CMK (cell line): ENCODE measurements at regions not wholly inside any gene's neighbourhood (a gene's known extent, or its start where the extent isn't known, plus 50 kb on each side); places are given as distances from the start of the nearest gene placed in this dataset.
A peak's percentile ranks its signal among the peaks of the same experiment; 100 is the strongest.

Experiments
- DNase-seq: peaks from one replicate; pipeline ENCODE4 v3.0.0-alpha.2; 2010; ENCODE audit warnings: low read depth

DNA sequence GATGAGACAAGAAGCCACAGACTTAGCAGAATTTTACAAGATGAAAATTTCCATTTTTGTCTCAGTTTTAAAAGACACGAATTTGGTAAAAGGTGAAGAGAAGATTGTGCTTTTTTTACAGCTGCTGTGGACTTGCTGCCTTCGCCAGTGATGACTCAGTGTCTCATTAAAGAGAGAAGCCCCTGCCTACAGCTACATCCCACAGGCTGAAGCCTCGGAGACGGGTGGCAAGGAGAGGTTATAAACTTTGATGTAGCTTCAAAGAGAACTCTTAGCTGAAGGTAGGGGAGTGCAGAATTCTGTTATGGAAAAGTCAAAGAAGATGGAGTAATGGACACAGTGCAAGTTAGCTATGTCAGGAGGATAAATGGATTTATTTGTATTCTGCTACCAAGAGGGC is 683.4 kb upstream of the ARGLU1 start:
- DNase-seq, result no peak

DNA sequence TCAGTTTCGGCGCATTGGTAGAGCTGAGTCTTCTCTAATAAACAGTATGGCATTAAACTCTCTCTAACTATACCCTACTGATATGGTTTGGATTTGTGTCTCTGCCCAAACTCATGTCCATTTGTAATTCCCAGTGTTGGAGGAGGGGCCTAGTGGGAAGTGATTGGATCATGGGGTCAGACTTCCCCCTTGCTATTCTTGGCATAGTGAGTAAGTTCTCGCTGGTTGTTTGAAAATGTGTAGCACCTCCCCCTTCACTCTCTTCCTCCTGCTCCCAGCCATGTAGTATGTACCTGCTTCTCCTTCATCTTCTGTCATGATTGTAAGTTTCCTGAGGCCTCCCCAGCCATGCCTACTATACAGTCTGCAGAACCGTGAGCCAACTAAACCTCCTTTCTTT is 682.7 kb upstream of the ARGLU1 start:
- DNase-seq, result no peak

DNA sequence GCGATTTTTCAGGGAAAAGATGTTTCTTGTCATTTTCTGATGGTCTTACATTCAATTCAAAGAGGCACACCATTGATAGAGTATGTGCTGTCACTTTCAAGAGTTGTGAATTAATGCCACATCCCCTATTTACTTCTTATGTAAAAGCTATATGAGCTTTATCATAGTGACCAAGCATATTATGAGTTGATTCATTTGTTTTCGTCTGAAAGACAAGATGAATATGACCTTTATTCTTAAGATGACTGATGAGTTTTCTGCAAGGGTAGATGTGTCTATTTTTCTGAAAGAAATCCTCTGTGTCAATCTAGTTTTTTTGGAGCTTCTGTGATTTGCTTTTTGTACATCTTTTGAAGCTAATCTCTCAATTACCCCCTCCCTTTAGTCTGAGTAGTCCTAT is 676.3 kb upstream of the ARGLU1 start:
- DNase-seq, result no peak

DNA sequence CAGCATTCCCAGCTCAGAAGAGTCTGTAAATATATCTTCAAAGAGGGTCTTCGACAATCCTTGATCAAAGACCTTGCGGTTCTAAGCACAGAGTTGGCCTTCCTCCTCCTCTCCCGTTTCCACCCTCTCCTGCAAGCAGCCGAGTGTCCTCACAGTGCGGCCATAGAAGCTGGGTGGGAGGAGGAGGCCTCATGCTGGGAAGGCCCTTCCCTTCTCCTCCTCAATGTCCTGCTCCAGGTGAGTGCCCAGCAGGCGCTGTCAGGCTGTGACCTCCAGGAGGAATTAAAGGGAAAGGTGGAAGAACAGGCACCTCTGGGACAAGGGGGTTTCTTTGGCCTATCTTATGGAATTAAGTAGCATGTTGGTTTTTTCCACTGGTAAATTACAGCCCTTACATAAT is 674.2 kb upstream of the ARGLU1 start:
- no peak for DNase-seq

DNA sequence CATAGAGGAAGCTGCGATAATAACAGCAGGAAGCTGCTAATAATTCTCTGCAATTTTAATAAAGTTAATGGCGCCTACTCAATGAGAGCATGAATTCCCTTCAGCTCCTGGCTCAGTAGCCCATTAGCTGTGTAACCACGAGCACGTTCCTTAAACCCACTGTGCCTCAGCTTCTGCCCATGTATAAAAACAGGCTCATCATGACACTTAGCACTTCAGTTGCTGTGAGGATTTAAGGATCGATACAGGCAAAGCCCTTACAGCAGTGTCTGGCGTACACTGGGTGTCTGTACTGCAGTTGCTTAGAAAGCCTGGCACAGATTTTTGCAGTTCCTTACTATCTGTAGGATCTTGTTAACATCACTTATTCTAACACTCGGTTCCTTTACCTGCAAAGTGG is 673.4 kb upstream of the ARGLU1 start:
- DNase-seq, result no peak

DNA sequence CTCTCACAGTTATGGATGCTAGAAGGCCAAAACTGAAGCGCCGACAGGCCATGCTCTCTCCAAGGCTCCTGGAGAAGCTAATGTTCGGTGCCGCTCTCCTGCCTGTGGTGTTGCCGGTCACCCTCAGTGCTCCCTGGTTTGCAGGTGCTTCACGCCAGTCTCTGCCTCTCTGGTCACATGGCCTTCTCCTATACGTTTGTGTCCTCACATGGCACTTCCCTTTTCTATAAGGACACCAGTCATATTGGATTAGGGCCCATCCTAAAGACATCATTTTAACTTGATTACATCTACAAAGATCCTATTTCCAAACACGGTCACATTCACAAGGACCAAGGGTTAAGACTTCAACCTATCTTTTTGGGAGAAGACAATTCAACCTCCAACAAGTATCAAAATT is 671.3 kb upstream of the ARGLU1 start:
- DNase-seq, result no peak

DNA sequence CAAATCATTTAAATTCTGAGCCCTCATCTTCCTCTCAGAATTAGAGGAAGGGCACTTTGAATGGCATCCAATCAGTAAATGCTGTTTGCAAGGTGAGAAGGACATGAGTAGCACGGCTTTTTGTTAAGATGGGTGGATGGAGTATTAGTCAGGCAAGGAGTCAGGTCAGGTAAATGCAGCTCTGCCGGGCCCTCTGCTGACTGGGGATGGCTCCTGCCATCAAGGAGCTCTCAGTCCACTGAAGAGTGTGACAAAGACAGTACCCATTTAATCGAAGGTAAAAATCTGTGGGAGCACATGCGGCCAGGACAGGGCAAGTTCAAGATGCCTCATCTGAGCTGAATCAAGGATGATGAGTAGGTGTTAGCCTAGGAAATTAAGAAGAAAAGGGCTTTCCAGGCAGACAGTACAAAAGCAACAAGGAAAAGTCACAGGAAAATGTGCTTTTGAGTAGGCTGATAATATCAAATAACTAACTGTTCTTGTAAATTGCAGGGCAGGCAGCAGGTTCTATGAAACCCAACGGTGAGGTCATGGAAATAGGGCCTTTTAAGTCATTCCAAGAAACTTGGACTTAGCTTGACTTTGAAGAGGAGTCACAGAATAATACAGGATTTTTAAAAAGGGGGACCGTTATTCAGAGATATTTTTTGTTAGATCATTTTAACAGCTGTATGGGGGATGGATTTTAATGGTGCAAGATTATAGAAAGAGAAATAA is 670.5 kb upstream of the ARGLU1 start:
- no peak for DNase-seq

DNA sequence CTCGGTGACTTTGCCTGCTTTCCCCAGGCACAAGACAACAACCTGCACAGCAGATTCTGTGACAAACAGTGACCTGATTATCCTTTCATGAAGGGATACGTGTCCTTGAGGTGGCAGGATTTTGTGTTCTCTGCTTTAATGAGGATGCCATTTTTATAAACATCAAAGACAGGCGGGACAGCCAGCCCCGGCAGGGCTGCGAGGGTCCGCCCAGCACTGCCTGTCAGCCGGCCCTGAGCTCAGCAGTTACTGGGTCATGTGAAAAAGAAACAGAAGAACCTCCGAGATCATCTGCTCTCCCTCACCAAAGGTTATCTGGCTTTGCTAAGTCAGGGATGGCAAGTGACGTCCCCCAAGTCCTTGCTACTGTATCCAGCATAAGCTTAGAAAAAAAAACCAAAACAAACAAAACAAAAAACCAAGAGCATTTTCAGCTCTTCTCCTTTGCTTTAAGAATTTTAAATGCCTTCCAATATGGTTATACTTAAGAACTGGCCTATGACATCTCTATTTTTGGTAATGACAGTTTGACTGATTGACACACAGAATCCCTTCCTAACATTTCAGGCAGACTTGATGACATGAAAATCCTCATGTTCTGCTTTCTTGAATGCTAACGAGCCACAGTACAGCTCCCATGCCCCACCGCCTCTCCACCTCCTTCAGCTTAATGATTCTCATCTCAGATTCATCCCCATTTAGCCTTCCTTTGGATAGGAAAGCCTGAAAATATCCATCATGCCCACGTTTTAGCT is 666.6 kb upstream of the ARGLU1 start:
- no peak for DNase-seq

DNA sequence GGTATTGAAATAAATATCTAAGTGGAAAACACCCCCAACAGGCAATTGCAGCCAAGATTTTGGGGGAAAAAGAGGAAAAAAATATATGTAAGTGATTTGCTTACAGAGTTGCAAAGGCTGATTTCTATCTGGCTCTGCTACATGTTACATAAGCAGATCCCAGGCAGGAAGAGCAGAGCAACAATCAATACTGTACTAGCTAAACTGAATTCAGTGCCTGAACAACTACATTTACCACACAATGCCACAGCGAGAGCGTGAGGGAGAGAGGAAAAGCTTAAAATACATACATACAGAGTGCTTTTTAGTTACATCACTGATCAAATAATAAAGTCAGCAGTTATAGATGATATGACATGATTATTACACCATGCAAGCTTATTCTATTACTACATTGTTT is 665.6 kb upstream of the ARGLU1 start:
- no peak for DNase-seq

DNA sequence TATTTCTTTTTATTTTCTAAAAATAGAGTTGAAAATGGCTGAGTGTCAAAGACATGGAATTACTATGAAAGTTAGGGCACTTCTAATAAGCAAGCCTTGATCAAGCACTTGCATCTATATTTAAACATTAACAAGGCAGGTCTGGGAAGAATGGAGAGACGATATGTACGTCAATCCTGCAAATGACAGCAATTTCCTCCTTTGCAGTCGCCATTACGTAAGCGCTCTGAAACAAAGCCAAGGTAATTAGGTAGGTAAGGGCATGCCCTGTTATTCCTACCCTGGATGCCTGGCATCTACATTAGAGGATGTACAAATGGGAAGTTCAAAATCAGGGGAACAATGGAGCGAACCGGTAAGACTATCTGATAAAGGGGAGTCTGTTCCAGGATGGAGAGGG is 664.0 kb upstream of the ARGLU1 start:
- no peak for DNase-seq

DNA sequence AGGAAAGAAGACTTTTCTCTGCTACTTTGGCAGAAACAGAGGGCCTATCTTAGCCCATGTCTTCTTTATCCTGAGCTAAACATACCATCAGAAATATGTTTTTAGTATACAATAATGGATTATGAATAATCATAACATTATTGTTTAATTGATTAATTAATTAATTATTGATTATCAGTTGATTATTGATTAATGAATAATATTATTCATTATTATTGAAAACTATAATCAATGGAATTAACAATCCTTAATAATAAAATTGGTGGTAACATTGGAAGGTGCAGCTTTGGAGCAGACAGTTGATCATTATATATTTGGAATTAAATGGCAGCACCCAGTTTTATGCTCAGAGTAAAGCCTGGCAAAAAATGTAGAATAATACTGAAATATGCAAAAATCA is 655.9 kb upstream of the ARGLU1 start:
- no peak for DNase-seq

DNA sequence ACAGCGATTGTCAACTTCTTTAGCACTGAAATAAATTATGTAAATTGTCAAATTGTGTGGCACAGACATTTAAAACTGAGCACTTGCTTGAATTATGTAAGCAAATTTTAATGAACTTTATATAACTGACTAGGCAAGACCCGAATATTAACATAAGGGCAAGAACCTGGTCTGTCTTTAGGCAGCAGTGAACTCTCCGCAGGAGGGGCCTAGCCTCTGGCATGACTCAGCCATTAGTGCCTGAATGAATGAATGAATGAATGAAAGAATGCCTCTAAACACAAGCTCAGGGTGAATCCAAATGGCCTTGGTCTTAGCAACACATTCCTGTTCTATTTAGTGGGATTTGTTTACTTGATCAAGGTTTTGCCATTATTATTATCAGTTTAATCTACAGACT is 654.7 kb upstream of the ARGLU1 start:
- DNase-seq, result no peak

DNA sequence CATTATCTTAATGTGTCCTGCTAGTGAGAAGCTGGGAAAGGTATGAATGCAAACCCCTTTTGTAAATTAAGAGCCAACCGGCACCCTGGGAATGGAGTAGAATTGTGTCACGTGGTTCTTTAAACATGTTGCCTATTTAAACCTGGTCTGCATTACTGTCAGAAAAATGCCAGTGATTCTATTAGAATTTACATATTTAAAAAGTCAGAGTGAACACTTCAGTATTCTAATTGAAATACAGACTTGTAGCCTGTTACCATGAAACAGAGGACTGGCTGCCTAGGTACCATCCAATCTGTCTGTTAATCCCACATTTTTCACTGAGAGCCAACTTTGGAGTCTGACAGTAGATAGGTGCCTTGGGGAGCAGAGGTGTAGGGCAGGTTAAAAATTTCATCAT is 652.3 kb upstream of the ARGLU1 start:
- DNase-seq, result no peak

DNA sequence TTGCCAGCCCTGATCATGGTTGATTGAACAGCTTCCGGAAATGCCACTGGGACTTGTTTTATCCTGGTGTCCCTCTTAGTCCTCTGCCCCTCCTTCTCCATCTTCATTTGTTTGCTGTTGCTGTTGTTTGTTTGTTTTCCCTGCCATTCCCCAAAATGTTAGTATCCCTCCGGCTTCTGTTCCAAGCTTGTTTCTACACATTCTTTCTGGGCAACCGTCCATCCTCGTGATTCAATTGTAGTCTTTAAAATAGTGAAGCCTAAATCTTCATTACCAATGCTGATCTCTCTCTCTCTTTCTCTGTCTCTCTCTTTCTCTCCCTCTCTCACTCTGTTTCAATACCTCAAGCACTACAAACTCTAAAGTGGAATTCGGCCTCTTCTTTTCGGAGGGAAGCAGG is 649.3 kb upstream of the ARGLU1 start:
- DNase-seq, result no peak

DNA sequence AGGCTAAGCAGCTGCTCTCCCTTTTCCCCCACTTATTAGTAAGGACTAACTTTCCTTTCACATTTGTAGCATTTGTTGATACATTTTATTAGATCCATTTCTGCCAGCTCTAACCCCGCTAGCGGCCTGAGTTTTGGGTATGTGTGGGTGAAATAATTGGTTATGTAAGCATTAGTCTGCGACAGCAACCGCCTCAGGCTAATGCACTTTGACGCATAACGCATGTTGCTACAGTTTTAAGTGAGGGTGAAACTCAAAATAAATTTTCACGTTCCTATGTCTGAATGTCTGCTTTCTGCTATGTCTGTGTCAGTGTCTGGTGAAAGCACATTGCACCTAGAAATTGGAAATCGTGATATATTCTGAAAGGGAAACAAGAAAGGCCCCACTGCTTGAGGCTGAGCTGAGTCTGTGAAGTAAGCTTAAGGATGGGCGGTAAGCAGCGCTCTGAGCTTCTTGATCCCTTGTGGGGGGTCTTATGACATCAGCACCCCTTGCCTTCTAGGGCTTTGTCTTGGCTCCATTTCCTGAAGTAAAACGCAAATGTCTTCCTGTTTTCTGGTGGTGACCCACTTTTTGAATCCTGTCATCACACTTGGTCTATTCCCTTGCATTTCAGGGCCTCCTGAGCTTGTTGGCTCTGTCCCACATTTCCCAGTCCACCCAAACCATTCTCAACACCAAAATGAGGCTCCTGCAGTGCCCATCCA is 648.3 kb upstream of the ARGLU1 start:
- no peak for DNase-seq

DNA sequence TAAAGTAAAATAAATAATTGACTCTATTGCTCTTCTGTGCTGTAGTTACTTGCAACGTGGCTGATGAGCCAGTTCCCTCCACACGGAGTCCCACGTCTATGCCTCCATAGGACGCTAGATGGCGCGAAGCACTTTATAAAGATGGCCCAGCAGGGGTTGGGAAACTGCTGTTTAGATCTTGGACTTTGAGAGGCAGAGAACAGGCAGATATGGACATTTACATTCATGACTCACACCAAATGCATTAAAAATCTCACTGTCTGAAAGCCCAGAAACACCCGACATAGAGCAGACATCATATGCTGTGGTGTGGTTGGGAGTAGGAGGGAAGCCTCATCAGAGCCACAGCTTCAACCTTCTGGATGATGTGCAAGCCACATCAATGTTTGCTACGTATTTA is 643.1 kb upstream of the ARGLU1 start:
- DNase-seq, result peak; percentile 35

DNA sequence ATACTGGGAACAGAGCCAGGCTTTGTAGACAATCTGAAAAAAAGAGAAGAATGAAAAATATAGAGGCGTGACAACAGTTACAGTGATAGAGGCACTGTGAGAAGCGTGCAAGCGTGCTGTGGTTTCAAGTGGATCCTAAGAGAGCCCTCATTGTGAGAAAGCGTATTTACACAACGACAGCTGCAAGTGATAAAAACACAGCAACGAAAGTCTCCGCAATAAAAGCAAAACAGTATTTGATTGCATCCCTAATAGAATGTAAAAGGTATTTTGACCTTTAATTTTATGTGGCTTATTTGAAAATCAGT is 642.7 kb upstream of the ARGLU1 start:
- no peak for DNase-seq

DNA sequence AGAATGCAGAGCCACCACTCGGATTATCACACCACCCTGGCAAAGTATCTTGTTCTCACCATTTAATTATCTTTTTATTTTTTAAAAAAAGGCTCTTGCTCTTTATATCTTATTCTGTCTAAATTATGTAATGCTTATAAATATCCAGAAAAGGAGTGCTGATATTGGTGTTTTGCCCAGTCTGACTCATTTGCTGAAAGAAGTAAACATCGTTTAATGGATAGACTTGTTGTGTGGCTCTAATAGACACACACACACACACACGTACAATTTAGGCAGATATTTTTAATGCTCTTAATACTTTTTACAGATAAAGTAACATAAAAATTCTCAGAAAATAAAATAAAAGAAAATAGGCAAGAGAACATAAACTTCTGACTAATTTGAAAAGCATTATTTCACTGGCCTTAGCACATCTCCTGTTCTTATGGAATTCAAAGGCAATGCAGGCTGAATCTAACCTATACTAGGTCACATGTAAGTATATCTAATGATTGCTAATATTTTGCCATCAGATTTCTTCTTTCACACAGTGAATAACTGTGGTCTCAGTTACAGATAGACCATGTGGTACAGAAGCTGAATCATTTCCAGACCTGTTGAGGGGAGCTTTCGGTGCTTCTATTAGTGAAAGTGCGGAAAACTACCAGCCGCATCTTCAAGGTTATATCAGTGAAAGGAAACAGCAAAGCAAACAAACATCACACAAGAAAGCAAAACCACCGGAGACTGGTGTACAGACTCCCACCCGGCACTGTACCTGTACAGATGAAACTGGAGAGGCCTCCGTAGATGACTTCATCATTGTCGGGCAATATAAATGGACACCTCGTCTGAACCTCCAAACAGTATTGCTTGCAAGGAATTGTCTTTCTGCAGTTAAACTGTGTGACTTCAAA is 642.1 kb upstream of the ARGLU1 start:
- no peak for DNase-seq

DNA sequence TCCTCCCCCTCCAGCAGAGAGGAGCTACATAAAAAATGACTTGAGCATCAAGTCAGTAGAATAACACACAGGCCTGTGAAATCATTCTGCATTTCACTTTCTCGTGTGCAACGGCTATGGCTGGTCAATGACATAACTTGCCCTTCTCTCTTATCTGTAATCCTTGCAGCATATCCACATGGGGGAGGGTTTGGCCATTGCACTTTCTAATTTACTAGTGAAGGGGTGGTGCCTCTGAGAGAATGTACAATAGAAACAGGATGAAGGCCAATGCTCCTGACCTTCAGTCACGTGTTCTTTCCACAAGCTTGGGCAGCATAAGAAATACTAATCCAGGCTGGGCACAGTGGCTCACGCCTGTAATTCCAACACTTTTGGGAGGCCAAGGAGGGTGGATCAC is 641.0 kb upstream of the ARGLU1 start:
- DNase-seq, result no peak

DNA sequence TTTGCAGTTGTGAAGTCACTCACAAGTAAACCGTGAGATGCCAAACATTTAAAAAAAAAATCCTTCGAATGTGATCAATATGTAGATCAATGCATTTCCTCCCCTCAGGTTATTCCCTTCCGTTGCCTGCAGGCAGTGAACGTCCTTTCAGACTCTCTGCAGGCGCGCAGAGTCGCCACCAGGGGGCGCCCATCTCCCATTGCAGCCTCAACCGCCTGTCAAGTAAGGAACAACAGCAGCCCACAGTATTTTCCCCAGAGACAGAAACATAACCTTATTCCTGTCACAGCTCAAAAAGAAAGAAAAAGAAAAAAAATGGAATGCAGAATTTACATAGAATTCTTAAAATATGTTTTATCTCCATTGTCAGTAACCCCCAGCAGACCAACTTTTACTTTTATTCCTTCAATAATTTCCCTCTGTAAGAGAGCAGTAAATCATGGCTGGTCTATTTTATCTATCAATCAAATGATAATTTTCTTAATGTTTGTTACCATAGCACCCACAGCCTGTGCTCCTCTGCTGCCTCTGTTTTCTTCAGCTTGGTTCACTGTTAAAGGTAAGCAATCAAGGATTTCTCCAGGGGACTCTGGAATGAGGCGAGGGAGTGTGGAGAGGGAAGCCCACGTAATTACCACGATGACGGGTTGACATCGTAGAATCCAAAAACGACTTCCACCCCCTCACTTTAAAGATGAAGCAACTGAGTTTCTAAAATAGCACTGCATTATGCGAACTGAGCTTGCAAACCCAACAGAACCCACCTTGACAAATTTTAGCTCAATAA is 637.6 kb upstream of the ARGLU1 start:
- DNase-seq, result peak; percentile 20

DNA sequence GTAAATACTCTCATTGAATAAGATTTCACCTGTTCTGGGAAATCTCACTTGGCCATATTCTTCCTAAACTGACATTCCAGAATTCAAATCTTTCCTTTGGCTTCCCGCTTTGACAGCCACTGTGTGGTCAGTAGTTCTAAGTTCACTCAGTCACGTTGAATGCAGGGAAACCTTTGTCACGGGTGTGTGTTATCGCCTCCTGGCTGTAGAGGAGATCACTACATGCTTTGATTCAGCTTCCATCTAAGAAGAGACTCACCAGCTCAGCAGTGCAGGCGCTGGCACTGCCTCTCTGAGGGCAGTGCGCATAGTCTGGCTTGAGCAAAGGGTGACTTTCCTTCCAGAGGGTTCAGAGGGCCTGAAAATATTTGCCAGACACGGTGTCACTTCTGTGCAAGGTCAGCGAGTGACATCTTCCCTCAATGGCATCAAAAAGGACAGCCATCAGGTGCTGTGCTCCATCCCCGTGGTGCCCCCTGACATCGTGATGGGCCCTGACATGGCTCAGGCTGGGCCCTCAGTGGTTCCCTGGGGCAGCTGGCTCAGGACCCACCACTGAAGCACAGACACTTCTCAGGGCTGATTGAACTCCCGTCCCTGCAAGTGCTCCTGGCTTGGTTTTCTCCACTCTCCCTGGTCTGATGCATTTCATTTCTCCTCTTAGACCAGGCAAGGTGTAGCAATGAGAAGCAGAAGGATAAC is 635.4 kb upstream of the ARGLU1 start:
- DNase-seq, result no peak
